ENCODE measurements at regions not wholly inside any gene's neighbourhood (a gene's known extent, or its start where the extent isn't known, plus 50 kb on each side); places are given as distances from the start of the nearest gene placed in this dataset.
"Not testable (repeated sequence)": the region's sequence is repeated elsewhere in the genome, so short reads cannot be mapped to it uniquely, and the experiment has no call there.

- DNase-seq, result no peak
These were observed 50.1 kb upstream of the ZNF608 start for GRCh38 chr5:124796495-124796894.

GRCh38 chr5:124797665-124798087 lies 51.2 kb upstream of the ZNF608 start:
- no peak for DNase-seq

- no peak for DNase-seq
These were observed 52.5 kb upstream of the ZNF608 start for GRCh38 chr5:124798890-124799289.

- no peak for DNase-seq
These were observed 55.1 kb upstream of the ZNF608 start for GRCh38 chr5:124801551-124801950.

- DNase-seq, result no peak
These were observed 57.3 kb upstream of the ZNF608 start for GRCh38 chr5:124803617-124804323.

GRCh38 chr5:124806026-124806372 lies 59.6 kb upstream of the ZNF608 start:
- DNase-seq, result no peak

GRCh38 chr5:124806373-124807077 lies 60.1 kb upstream of the ZNF608 start:
- DNase-seq, result no peak

GRCh38 chr5:124808842-124809268 lies 62.4 kb upstream of the ZNF608 start:
- no peak for DNase-seq

GRCh38 chr5:124810396-124811006 lies 64.1 kb upstream of the ZNF608 start:
- no peak for DNase-seq

GRCh38 chr5:124812771-124813358 lies 66.4 kb upstream of the ZNF608 start:
- DNase-seq, result no peak

GRCh38 chr5:124816381-124816780 lies 69.9 kb upstream of the ZNF608 start:
- no peak for DNase-seq

GRCh38 chr5:124819201-124819600 lies 72.8 kb upstream of the ZNF608 start:
- DNase-seq, result no peak

- DNase-seq, result no peak
These were observed 76.2 kb upstream of the ZNF608 start for GRCh38 chr5:124822647-124823046.

- no peak for DNase-seq
These were observed 76.9 kb upstream of the ZNF608 start for GRCh38 chr5:124823380-124823779.

GRCh38 chr5:124824637-124825158 lies 78.3 kb upstream of the ZNF608 start:
- no peak for DNase-seq

- DNase-seq, result no peak
These were observed 79.0 kb upstream of the ZNF608 start for GRCh38 chr5:124825250-124825982.

GRCh38 chr5:124825983-124826337 lies 79.5 kb upstream of the ZNF608 start:
- DNase-seq, result no peak

- DNase-seq, result no peak
These were observed 82.3 kb upstream of the ZNF608 start for GRCh38 chr5:124828731-124829234.

- DNase-seq, result no peak
These were observed 85.3 kb upstream of the ZNF608 start for GRCh38 chr5:124831687-124832240.

GRCh38 chr5:124832510-124832909 lies 86.1 kb upstream of the ZNF608 start:
- DNase-seq, result no peak

- DNase-seq, result not testable (repeated sequence)
These were observed 89.9 kb upstream of the ZNF608 start for GRCh38 chr5:124836314-124836713.

- no peak for DNase-seq
These were observed 93.0 kb upstream of the ZNF608 start for GRCh38 chr5:124839371-124839998.
